Neural cell (in vitro differentiated cells): ENCODE measurements at regions not wholly inside any gene's neighbourhood (a gene's known extent, or its start where the extent isn't known, plus 50 kb on each side); places are given as distances from the start of the nearest gene placed in this dataset.

Experiments
- H2AFZ ChIP-seq: fragments of 200-600, 300-800 bp; sonication (generic), shearing (Covaris generic); 2 replicates; pipeline ENCODE4 v1.6.0; 2014; ENCODE audit warnings: low read depth, mild to moderate bottlenecking, antibody characterized with exemption, low read length, moderate library complexity
- H3F3A ChIP-seq: fragments of 200-600 bp; shearing (Covaris generic); 2 replicates; pipeline ENCODE4 v1.6.1; 2016; ENCODE audit warnings: mild to moderate bottlenecking, moderate library complexity, mixed read lengths, antibody characterized with exemption, low read length; ENCODE audit not compliant: insufficient read depth, poor library complexity, severe bottlenecking
- H3K27ac ChIP-seq: fragments of 200-600, 300-800 bp; sonication (generic), shearing (Covaris generic); 2 replicates; pipeline ENCODE4 v1.5.1; 2014; ENCODE audit warnings: mild to moderate bottlenecking, low read length, moderate library complexity
- H3K27me3 ChIP-seq: fragments of 300-800, 200-600 bp; sonication (generic), shearing (Covaris generic); 2 replicates; pipeline ENCODE4 v1.6.0; 2014; ENCODE audit warnings: mild to moderate bottlenecking, low read depth, low read length, moderate library complexity; ENCODE audit not compliant: insufficient read depth
- H3K36me3 ChIP-seq: fragments of 300-800, 200-600 bp; sonication (generic), shearing (Covaris generic); 2 replicates; pipeline ENCODE4 v1.5.1; 2014; ENCODE audit warnings: mild to moderate bottlenecking, antibody characterized with exemption, low read length, moderate library complexity; ENCODE audit not compliant: insufficient read depth
- H3K4me2 ChIP-seq: fragments of 300-800, 200-600 bp; sonication (generic), shearing (Covaris generic); 2 replicates; pipeline ENCODE4 v1.6.0; 2014; ENCODE audit warnings: mild to moderate bottlenecking, low read length
- H3K4me3 ChIP-seq: fragments of 300-800, 200-600 bp; sonication (generic), shearing (Covaris generic); 2 replicates; pipeline ENCODE4 v1.5.1; 2014; ENCODE audit warnings: mild to moderate bottlenecking, low read length, moderate library complexity
- H3K79me2 ChIP-seq: fragments of 200-600 bp; shearing (Covaris generic); replicated peaks from 2 replicates; pipeline ENCODE4 v1.6.0; 2014; ENCODE audit warnings: mild to moderate bottlenecking, low read length, moderate library complexity; ENCODE audit not compliant: insufficient read depth
- H3K9ac ChIP-seq: fragments of 300-800, 200-600 bp; sonication (generic), shearing (Covaris generic); 2 replicates; pipeline ENCODE4 v1.6.1; 2016; ENCODE audit warnings: mild to moderate bottlenecking, low read length, mixed read lengths
- H3K9me2 ChIP-seq: fragments of 200-600 bp; shearing (Covaris generic); 2 replicates; pipeline ENCODE4 v1.6.1; 2016; ENCODE audit warnings: mild to moderate bottlenecking, low read length, mixed read lengths; ENCODE audit not compliant: insufficient read depth
- H3K9me3 ChIP-seq: fragments of 200-600, 300-800 bp; sonication (generic), shearing (Covaris generic); 2 replicates; pipeline ENCODE4 v1.6.1; 2016; ENCODE audit warnings: mild to moderate bottlenecking, mixed run types, low read length, moderate library complexity, mixed read lengths
- H4K20me1 ChIP-seq: fragments of 200-600 bp; shearing (Covaris generic); 2 replicates; pipeline ENCODE4 v1.6.1; 2016; ENCODE audit warnings: mild to moderate bottlenecking, mixed run types; ENCODE audit not compliant: insufficient read depth
- CTCF ChIP-seq: fragments of 450-650 bp; IDR thresholded peaks from 2 replicates; pipeline ENCODE4 v1.5.1; 2014; ENCODE audit warnings: antibody characterized with exemption, mild to moderate bottlenecking, moderate library complexity; ENCODE audit not compliant: poor library complexity, severe bottlenecking
- EP300 ChIP-seq: fragments of 450-650 bp; conservative IDR thresholded peaks from 2 replicates; pipeline ENCODE4 v1.6.1; 2014; ENCODE audit warnings: antibody characterized with exemption, mild to moderate bottlenecking, moderate library complexity; ENCODE audit not compliant: poor library complexity, severe bottlenecking
- EZH2 ChIP-seq: fragments of 200-600, 300-800 bp; shearing (Covaris generic), sonication (generic); IDR thresholded peaks from 2 replicates; pipeline ENCODE4 v1.6.1; 2014; ENCODE audit warnings: antibody characterized with exemption, low read length, borderline replicate concordance, mild to moderate bottlenecking; ENCODE audit not compliant: insufficient read depth, poor library complexity, severe bottlenecking
- MXI1 ChIP-seq: fragments of 450-650 bp; conservative IDR thresholded peaks from 2 replicates; pipeline ENCODE4 v1.6.1; 2014; ENCODE audit warnings: antibody characterized with exemption, mild to moderate bottlenecking; ENCODE audit not compliant: poor library complexity, severe bottlenecking
- POLR2AphosphoS5 ChIP-seq: IDR thresholded peaks from 2 replicates; pipeline ENCODE4 v1.6.1; 2012
- RAD21 ChIP-seq: fragments of 450-650 bp; conservative IDR thresholded peaks from 2 replicates; pipeline ENCODE4 v1.6.1; 2014; ENCODE audit warnings: antibody characterized with exemption, mild to moderate bottlenecking, moderate library complexity
- REST ChIP-seq: IDR thresholded peaks from 2 replicates; pipeline ENCODE4 v1.6.1; 2012; ENCODE audit warnings: borderline replicate concordance
- SMC3 ChIP-seq: fragments of 450-650 bp; conservative IDR thresholded peaks from 2 replicates; pipeline ENCODE4 v1.6.1; 2014; ENCODE audit warnings: antibody characterized with exemption, mild to moderate bottlenecking, moderate library complexity; ENCODE audit not compliant: poor library complexity
- TAF1 ChIP-seq: IDR thresholded peaks from 2 replicates; pipeline ENCODE4 v1.6.1; 2012; ENCODE audit warnings: low read depth

GRCh38 chr11:100438376-100438775 lies 248.7 kb upstream of the ARHGAP42 start:
- H3K9ac ChIP-seq: no peak overlapping the region
- H2AFZ ChIP-seq: no peak overlapping the region
- H3K27ac ChIP-seq: no peak overlapping the region
- no peak overlapping the region for H3K4me2 ChIP-seq
- H3K4me3 ChIP-seq: no peak overlapping the region
- no peak for TF ChIP-seq EZH2
- TF ChIP-seq TAF1: no peak
- no peak for TF ChIP-seq POLR2AphosphoS5
- no peak for TF ChIP-seq REST
- no peak for TF ChIP-seq CTCF
- TF ChIP-seq SMC3: no peak
- TF ChIP-seq RAD21: no peak
- no peak for TF ChIP-seq MXI1
- no peak for TF ChIP-seq EP300
- no peaks in the 10 kb centered on the region for H4K20me1 ChIP-seq
- no peaks in the 10 kb centered on the region for H3F3A ChIP-seq
- no peaks in the 10 kb centered on the region for H3K27me3 ChIP-seq
- H3K79me2 ChIP-seq: no peaks in the 10 kb centered on the region
- H3K36me3 ChIP-seq: no peaks in the 10 kb centered on the region
- no peaks in the 10 kb centered on the region for H3K9me2 ChIP-seq
- H3K9me3 ChIP-seq: no peaks in the 10 kb centered on the region

DNA sequence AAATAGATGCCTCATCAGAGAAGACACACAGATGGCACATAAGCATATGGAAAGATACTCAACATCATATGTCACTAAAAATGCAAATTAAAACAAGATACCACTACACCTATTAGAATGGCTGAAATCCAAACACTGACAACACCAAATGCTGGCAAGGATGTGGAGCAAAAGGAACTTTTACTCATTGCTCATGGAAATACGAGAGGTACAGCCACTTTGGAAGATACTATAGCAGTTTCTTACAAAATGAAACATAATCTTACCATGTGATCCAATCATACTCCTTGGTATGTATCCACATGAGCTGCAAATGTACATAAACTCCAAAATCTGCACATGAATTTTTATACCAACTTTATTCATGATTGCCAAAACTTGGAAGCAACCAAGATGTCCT lies 246.0 kb upstream of the ARHGAP42 start:
- Histone ChIP-seq H3K27ac (no peak overlapping the region), H3K9ac (no peak overlapping the region), H3K9me2 (no peaks in the 10 kb centered on the region), H3K36me3 (no peaks in the 10 kb centered on the region), H3F3A (no peaks in the 10 kb centered on the region), H3K27me3 (no peaks in the 10 kb centered on the region), H3K9me3 (no peaks in the 10 kb centered on the region), H3K4me2 (no peak overlapping the region), H3K79me2 (no peaks in the 10 kb centered on the region), H2AFZ (no peak overlapping the region), H3K4me3 (no peak overlapping the region), H4K20me1 (no peaks in the 10 kb centered on the region)
- TF ChIP-seq REST (no peak), MXI1 (no peak), CTCF (no peak), TAF1 (no peak), EZH2 (no peak), RAD21 (no peak), POLR2AphosphoS5 (no peak), SMC3 (no peak), EP300 (no peak)
